HG03521 (cell line): ENCODE measurements at regions not wholly inside any gene's neighbourhood (a gene's known extent, or its start where the extent isn't known, plus 50 kb on each side); places are given as distances from the start of the nearest gene placed in this dataset.

Source experiments
- ATAC-seq: cut with Tn5 transposase; IDR thresholded peaks from one replicate; pipeline ENCODE4 v1.9.1; 2021; ENCODE audit warnings: mild to moderate bottlenecking, moderate library complexity; ENCODE audit not compliant: unreplicated experiment

DNA sequence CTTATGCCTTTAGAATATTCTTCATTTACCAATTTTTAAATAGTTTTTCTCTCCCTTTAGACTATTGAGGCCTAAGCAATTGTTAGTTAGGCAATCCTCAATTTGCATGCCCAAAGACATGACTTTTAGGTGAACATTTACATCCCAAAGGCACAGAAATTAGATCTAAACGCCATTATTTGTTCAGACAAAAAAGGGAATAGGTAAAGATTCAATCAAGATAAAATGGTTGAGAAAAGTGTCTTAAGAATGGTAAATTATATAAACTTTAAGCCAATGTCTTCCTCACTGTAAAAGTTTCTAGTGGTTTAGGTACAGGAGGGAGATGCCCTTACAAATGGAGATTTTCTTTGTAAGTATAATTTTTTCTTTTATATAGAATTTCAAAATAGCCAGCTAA, 50.2 kb upstream of the MME start:
- no peak for ATAC-seq

DNA sequence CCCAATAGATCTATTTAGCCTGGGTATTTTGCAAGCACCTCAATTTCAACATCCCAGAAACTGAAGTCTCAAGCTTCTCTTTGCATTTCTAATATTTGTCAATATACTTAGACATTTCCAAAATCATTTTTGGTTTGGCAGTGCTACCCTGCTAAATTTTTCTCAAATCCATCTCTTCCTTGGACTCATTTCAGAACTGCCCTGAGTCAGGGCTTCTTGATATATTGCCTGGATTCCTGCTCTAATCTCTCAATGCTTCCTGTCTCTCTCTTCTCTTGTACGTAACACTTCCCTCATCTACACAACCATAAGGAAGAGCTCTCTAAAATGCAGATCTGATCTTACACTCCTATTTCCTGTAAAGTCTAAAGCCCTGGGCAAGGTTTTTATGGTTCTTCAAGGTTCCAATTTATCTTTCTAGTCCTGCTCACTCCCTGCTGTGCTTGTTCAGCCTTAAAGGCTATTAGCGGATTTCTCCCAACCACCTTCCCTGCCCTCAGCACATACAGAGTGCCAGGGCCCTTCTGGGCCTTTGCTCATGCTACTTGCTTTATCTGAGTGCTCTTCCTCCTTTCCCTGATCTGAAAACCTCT, 53.0 kb upstream of the MME start:
- ATAC-seq, result no peak

DNA sequence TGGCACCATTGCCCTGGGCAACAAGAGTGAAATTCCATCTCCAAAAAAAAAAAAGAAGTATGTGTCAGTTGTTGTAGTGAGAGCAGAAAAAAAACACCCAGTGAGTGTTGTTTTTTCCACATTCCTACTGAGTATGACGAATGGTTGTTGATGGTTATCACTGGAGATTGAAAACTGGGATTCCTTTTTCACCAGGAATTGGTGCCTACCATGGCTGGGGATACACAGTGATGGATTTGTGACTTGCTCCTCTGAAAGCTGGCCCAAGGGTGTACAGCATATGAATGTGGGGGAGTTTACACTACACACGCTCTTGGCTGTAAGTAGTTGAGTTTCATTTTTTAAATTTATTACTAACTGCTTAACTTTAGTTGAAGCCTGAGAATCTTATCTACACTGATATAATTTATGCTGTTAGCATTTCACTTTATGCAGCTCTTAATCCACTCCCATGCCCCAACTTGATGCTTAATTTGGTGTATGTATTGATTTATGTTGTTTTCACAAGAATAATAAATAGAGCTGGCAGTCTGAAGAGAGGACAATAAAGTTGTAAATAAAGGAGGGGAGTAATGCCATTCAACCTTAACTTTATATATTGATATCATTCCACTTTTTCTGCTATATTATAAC, 56.0 kb upstream of the MME start:
- no peak for ATAC-seq

DNA sequence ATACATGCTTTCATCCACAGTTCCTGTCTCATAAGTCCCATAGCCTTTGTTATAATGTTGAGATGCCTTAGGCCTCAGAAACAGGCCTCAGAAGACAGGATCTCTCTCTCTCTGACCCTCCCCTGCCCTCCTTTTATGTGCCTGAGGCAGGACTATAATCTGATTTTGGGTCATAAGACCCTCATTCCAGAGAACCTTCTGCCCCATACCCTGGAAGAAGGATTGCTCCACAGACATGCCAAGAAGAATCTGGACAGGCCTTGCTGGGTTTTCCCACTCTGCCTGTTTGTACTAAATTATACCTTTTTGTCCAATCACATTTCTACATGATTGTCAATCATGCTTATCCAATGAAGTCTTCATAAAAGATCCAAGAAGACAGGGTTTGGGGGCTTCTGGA, 57.2 kb upstream of the MME start:
- no peak for ATAC-seq

DNA sequence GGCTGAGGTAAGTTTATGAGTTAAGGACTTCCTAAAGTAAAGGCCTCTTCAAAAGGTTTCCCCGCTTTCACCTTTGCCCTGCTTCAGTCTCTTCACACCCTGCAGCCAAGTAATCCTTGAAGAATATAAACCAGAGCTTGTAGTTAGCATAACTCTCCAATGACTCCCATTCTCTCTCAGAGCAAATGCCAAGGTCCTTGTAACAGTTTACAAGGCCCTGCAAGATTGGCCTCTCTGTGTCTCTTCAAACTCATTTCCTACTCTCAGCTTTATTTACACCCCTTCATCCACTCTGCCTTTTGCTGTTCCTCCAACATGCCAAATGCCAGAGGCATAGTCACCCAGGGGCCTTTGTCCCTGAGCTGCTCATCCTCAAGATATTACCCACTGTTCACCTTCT, 60.5 kb upstream of the MME start:
- ATAC-seq, result no peak

DNA sequence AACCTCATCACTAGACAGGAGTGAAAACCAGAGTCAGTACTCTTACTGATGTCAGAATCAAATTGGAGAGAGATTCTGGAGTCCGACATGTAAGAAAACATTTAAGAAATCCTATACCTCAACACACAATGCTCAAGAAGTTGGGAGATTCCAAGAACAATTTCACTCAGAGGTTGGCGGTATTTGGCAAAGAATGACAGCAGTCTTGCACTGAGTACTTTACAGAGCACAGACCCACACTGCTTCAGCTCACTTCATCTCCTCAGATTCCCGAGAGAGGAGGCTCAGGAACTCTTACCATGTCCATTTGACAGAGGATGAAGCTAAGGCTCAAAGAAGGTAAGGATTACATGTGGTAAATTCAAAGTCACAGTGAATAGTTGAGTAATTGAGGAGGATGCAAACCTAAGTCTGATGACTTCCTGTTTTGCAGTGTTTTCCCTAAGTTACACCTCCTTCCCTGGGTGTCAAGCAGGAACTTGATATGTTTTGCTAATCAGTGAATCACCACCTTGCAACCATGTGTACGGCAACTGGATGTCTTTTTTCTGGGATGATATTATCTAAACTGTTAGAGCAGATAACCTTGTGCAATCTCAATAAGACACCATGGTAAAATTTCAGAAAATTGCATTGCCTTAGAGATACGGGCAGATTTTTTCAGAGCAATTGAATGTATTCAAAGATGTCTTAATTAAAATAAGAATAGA, 61.3 kb upstream of the MME start:
- ATAC-seq, result no peak

DNA sequence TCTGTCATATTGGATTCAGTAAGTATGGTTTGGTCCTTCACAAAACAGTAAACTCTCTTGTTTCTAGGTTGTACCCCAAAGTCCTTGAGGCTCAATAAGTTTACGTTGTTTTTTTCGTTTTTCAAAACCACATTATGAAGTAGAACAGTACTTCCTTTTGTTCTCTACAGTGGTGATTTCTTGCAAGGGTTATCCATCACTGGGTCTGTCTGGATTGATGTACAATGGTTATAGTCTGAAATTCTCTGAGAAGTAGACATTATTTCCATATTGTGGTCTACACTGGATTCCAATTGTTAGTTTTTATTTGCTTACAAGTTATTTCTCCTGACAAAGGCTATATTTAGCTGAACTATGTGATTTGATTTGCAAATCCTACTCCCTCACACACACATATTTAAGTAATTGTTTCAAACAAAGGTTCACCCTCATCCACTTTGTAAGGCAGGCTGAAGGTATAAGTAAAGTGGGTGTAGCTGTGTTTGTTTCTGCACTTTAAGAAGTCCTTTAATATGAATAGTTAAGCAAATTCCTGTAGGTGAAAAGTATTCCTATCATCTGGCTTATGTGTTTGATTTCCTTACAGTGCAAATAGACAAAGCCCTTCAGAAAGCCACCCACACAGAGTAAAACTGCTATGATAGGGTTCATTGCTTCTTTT, 64.2 kb upstream of the MME start:
- no peak for ATAC-seq

DNA sequence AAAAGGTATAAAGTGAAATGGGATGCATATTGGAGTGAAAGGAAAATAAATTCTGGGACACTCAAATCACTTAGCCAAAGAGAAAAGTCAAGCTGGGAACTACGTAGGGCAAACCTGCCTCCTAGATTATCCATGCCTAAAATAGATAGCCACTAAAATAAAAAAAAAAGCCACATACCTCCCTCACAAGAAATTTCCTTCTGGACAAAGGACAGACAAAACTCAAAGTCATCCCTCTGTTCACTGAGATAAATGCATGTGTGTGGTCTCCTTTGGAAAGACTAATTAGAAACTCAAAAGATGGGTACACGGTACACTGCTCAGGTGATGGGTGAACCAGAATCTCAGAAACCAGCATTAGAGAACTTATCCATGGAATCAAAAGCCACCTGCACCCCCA, 65.2 kb upstream of the MME start:
- ATAC-seq, result no peak

DNA sequence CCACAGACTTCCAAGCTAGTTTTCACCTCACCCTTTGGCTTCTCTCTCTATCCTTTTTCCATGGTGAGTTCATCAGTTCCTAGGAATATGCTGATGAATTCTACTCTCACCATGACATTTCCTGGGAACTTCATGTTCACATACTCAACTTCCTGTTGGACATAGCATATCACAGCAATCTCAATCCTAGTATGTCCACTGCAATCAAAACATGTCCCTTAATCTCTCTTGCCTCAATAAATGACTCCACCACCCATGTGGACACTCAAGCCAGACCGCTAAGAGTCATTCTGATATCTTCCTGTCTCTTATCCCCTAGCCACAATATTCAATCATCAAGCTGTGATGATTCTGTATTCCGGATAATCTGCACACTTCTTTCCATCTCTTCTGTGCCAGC, 66.7 kb upstream of the MME start:
- ATAC-seq, result no peak

DNA sequence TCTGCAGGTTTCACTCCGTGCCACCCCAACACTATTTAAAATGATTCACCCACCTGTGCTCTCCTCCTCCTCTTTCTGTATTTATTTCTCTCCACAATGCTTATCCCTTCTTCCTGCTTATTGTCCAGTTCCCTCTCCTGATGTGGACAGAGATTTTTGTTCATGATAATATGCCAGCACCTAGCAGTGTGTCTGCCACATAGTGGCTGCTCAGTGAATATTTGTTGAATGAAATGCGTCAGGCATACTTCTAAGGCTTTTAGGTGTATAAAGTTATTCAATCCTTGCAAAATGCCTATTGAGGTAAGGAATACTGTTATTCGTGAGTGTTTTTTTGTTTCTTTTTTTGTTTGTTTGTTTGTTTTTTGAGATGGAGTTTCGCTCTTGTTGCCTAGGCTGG, 67.5 kb upstream of the MME start:
- ATAC-seq, result no peak

DNA sequence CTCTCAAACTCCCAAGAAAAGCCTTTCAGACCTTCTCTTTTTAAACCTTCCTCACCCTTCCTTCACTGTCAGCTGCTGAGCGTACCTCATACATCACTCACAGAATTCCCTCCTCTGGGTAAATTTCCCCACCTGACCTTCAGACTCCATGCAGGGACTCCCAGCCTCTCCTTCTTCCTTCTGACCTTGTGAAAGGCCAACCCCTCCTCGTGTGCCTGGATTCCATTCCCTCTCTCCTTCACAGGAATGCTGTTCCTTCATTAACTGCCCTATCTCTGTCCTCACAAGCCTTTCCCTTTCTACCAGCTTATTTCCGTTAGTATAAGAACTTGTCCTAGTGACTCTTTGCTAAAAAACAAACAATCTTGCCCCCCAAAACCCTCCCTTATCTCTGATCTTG, 69.7 kb upstream of the MME start:
- no peak for ATAC-seq

DNA sequence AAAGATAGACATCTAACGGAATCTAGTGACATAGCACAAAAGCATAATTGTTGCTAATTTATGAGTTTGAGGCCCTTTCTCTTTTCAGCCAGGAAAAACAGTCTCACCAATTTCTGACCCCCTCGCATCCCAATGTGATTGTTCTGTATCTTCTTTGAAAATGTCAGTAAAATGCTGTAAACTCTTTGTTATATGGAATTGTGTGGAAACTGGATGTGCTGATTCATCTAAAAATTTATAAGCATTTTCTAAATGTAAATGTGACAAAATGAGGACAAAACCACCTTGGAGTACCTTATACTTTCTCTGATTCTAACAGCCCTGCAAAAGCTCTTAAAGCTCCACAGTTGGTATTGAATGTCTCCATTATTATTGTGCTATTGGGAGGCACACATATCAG, 70.9 kb upstream of the MME start:
- ATAC-seq, result no peak

DNA sequence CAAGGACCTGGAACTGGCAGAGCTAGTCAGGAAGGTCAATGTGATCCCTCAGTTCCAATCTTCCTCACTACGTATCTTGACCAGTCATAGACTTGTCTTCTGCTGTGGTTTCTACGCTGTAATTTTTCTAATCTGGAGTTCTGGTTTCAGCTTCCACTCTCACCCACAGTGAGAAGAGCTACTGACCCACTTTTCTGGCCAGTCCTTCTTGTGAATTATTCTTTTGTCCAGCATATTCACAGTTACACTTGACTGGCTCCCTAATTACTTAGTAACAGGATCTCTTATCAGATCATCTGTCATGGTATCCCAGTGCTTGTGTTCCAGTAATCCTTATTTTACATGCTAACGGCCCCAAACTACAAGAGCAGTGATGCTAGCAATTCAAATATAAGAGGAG, 72.4 kb upstream of the MME start:
- no peak for ATAC-seq

DNA sequence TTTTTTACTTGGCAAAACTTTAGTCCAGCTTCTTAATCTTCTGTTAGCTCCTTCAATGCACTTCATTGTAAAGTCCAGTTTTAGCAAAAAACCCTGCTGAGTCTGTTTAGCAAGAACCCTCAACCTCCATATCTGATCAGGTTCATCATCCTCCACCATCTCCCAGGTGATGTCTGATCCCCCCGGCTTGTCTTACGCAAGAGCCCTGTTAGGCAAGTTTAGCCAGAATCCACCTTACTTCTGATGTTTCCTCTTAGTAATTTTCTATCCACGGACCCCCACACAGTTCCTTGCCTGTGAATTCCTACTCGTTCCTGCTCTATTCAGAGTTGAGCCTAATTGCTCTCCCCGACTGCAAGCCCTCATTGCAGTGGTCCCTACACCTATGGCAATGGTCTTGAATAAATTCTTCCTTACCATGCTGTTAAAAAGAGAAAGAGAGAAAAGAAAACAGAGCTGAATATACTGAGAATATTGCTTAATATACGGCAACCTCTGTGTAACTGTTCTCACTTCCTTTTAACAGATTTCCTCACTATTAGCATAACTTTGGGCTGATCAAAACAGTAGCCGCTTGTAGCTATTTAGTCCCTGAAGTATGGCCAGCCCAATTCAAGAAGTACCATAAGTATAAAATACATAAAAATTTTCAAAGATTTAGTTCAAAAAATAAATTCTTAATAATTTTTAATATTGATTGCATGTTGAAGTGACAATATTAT, 78.7 kb upstream of the MME start:
- ATAC-seq, result no peak

DNA sequence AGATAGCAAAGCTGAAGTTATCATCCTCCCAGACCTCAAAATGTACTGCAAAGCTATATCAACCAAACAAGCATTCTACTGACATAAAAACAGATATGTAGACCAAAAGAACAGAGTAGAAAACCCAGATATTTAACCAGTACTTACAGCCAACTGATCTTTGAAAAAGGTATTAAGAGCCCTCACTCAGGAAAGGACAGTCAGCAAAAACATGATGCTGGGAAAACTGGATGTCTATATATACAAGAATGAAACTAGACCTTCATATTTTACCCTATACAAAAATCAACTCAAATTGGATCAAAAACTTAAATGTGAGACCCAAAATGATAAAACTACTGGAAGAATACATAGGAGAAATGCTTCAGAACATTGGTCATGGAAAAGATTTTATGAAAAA, 87.5 kb upstream of the MME start:
- ATAC-seq, result no peak

DNA sequence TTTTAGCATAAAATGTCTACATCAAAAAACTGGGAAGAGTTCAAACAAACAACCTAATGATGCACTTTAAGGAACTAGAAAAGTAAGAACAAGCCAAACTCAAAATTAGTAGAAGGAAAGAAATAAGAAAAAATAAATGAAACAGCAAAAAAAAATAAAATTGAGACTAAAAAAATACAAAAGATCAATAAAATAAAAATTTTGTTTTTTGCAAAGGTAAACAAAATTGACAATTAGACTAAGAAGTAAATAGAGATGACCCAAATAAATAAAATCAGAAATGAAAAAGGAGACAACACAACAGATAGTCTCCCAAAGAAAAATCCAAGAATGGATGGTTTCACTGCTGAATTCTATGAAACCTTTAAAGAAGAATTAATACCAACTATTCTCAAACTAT, 89.6 kb upstream of the MME start:
- no peak for ATAC-seq

DNA sequence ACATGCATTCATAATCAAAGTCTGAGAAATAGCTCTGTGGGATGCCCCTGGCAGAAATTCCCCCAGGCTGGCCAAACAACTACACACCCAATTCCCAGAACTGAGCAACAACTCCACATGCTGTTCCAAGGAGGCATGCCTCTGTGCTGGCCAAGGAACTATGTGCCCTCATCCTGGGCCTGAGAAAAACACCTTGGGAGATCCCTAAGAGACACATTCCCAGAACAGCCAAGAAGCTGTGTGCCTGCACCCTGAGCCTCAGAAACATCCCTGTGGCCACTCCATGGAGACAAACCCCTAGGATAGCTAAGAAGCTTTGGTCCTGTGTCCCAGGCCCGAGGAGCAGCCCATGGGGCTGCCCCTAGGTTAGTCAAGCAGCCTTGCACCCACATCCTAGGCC, 92.3 kb upstream of the MME start:
- no peak for ATAC-seq

DNA sequence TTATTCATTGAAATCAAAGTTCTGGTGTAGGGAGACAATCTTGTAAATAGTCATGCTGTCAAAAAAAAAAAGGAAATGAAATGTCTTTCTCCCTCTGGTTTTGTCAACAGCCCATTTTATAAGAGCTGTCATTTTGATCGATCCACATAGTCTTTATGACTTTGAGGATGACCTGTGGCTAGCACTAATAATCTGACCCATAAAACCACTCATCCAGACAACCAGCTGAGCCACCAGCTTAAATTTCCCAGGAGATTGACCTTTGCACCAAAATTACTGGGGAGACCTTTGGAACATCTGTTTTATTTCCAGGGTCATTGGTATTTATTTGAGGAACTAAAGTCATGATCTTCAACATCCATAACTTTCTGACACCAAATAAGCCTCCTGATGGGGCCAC, 98.5 kb upstream of the MME start:
- ATAC-seq, result no peak

DNA sequence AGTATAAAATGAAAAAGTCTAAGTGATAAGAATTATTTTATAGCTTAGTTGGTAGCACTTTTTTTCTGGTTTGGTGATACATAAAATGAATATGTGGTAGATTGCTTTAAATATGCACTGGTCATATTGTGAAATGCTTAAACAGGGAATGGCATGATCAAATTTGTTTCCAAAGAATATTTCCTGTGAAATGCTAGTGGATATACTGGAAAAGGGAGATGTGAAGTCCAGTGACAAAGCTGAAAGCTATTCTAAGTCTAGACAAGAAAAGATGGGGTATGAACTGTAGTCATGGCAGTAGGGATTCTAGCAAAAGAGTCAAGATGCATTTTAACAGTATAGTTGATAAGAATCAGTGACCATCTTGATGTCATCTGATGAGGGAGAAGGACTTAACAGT, 98.9 kb upstream of the MME start:
- no peak for ATAC-seq

DNA sequence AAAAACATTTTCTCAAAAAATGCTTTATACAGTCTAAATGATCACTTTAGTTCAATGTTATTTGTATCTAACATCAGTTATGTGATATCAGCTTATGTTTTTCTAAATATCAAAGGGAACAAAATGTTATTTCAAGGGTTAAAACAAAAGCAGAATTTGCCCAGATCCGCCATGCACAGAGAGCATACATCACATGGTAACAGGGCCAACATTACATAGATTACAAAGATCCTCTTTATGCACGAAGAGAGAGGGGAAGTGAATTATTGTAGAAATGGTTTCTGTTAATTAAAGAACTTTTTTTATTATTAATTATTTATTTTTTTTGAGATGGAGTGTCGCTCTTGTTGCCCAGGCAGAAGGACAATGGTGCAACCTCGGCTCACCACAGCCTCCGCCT, 100.8 kb upstream of the MME start:
- no peak for ATAC-seq

DNA sequence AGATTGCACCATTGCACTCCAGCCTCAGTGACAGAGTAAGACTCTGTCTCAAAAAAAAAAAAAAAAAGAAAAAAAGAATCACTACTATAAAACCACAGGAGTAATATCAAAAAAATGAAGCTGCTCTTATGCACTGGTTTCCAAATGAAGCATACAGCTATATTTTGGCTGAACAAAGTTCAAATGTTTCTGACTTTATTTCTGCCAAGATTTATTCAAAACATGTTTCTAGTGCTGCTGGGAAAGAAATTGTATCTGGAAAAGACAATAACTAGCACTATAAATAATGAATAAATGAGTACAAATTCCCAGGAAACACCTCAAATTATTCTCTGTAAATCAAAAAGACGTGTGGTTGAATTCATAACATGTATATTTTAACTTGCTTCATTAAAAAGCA, 102.5 kb upstream of the MME start:
- no peak for ATAC-seq
